ENCODE measurements at regions not wholly inside any gene's neighbourhood (a gene's known extent, or its start where the extent isn't known, plus 50 kb on each side); places are given as distances from the start of the nearest gene placed in this dataset.
A peak's percentile ranks its signal among the peaks of the same experiment; 100 is the strongest.

- no peak for DNase-seq
These were observed 74.6 kb upstream of the PARP11 start for GRCh38 chr12:3947781-3948180.

- no peak for DNase-seq
These were observed 72.5 kb upstream of the PARP11 start for GRCh38 chr12:3945671-3946070.

GRCh38 chr12:3944620-3945019 lies 71.4 kb upstream of the PARP11 start:
- DNase-seq = no peak

- no peak for DNase-seq
These were observed 64.9 kb upstream of the PARP11 start for GRCh38 chr12:3938042-3938544.

GRCh38 chr12:3935078-3935477 lies 61.9 kb upstream of the PARP11 start:
- DNase-seq = no peak

GRCh38 chr12:3933819-3934192 lies 60.6 kb upstream of the PARP11 start:
- no peak for DNase-seq

- DNase-seq = no peak
These were observed 60.0 kb upstream of the PARP11 start for GRCh38 chr12:3933074-3933818.

- no peak for DNase-seq
These were observed 58.6 kb upstream of the PARP11 start for GRCh38 chr12:3931776-3932175.

- peak; percentile 21 for DNase-seq
These were observed 58.0 kb upstream of the PARP11 start for GRCh38 chr12:3931206-3931605.

GRCh38 chr12:3929875-3930615 lies 56.8 kb upstream of the PARP11 start:
- DNase-seq = no peak

GRCh38 chr12:3928538-3929184 lies 55.5 kb upstream of the PARP11 start:
- peak; percentile 10 for DNase-seq

- no peak for DNase-seq
These were observed 52.4 kb upstream of the PARP11 start for GRCh38 chr12:3925621-3926020.

GRCh38 chr12:3924761-3925160 lies 51.6 kb upstream of the PARP11 start:
- no peak for DNase-seq

- no peak for DNase-seq
These were observed 49.8 kb upstream of the PARP11 start for GRCh38 chr12:3923021-3923420.
